Caco-2 (cell line): ENCODE measurements at regions not wholly inside any gene's neighbourhood (a gene's known extent, or its start where the extent isn't known, plus 50 kb on each side); places are given as distances from the start of the nearest gene placed in this dataset.

Experiments used
- BruUV-seq: library from RNA; stranded (reverse); fragments of 400-500 nt; replicated peaks from 2 replicates; lab custom pipeline; 2021; lab: Mats Ljungman, UMichigan
- CTCF ChIA-PET: fragments of 300-600 bp; sonication (Branson Sonifier 250); formaldehyde crosslinking; loops from one replicate; lab custom pipeline; 2022; ENCODE audit warnings: antibody characterized with exemption; lab: Charles Lee
- POLR2A ChIA-PET: fragments of 300-600 bp; sonication (Branson Sonifier 250); formaldehyde crosslinking; loops from one replicate; lab custom pipeline; 2022; ENCODE audit warnings: antibody characterized with exemption; lab: Charles Lee
- DNase-seq, 2 experiments: peaks; one replicate each; pipeline versions ENCODE4 v3.0.0 to v3.0.0-alpha.2; 2020 to 2022
- H3K27me3 ChIP-seq: replicated peaks from 2 replicates; pipeline ENCODE4 v1.6.0; 2011; ENCODE audit warnings: low read length; ENCODE audit not compliant: control insufficient read depth, insufficient read depth
- H3K36me3 ChIP-seq: 2 replicates; pipeline ENCODE4 v1.5.1; 2011; ENCODE audit warnings: low read length; ENCODE audit not compliant: control insufficient read depth, insufficient read depth
- H3K4me1 ChIP-seq: fragments of 250-450 bp; sonication (Bioruptor Pico); 2 replicates; pipeline ENCODE4 v1.5.1; 2020; ENCODE audit warnings: mild to moderate bottlenecking
- H3K4me3 ChIP-seq: 2 replicates; pipeline ENCODE4 v1.5.1; 2011; ENCODE audit warnings: low read depth, mild to moderate bottlenecking, control low read depth, low read length
- H3K9me3 ChIP-seq: fragments of 250-450 bp; sonication (Bioruptor Pico); 2 replicates; pipeline ENCODE4 v1.5.1; 2020; ENCODE audit warnings: mild to moderate bottlenecking, moderate library complexity
- H3K27ac Mint-ChIP-seq: one replicate; pipeline ENCODE4 v1.8.0; 2022; ENCODE audit warnings: mixed read lengths; ENCODE audit not compliant: unreplicated experiment
- H3K27me3 Mint-ChIP-seq: one replicate; pipeline ENCODE4 v1.8.0; 2022; ENCODE audit warnings: mixed read lengths; ENCODE audit not compliant: insufficient read depth, unreplicated experiment
- H3K36me3 Mint-ChIP-seq: one replicate; pipeline ENCODE4 v1.8.0; 2022; ENCODE audit warnings: mild to moderate bottlenecking, mixed read lengths; ENCODE audit not compliant: insufficient read depth, unreplicated experiment
- H3K4me1 Mint-ChIP-seq: one replicate; pipeline ENCODE4 v1.8.0; 2022; ENCODE audit warnings: low read depth, mixed read lengths; ENCODE audit not compliant: unreplicated experiment
- H3K4me3 Mint-ChIP-seq: one replicate; pipeline ENCODE4 v1.8.0; 2022; ENCODE audit warnings: mild to moderate bottlenecking, moderate library complexity, mixed read lengths; ENCODE audit not compliant: unreplicated experiment
- H3K9me3 Mint-ChIP-seq: one replicate; pipeline ENCODE4 v1.8.0; 2022; ENCODE audit warnings: mixed read lengths; ENCODE audit not compliant: unreplicated experiment
- CTCF ChIP-seq, 2 experiments: fragments of 200-600 bp in 1 of 2; IDR thresholded peaks; 1 replicate in 1 of 2; 2 replicates in 1 of 2; pipeline versions ENCODE4 v1.5.1 to v1.8.0; 2011 to 2022; ENCODE audit warnings: antibody characterized with exemption in 1 of 2, control low read depth in 1 of 2, inconsistent platforms in 1 of 2, low read depth in 1 of 2, low read length in 1 of 2, mild to moderate bottlenecking in 1 of 2, moderate library complexity in 1 of 2; ENCODE audit not compliant: insufficient read depth in 1 of 2, severe bottlenecking in 1 of 2, unreplicated experiment in 1 of 2
- intact Hi-C: fragments of 100-400 bp; cut with micrococcal nuclease; formaldehyde crosslinking; loops from one replicate; pipeline ENCODE4 v1.10.0; 2022; ENCODE audit not compliant: unreplicated experiment

- no peak for TF ChIP-seq CTCF (IDR thresholded peaks at IDR 0.05; ENCODE audit: insufficient read depth in 1 of 2, low read depth in 1 of 2, low read length in 1 of 2, severe bottlenecking in 1 of 2, unreplicated experiment in 1 of 2)
- no peaks in the 10 kb centered on the region for H3K36me3 ChIP-seq
- Mint-ChIP-seq H3K9me3 (no peaks in the 10 kb centered on the region), H3K27ac (no peak overlapping the region), H3K4me3 (no peak overlapping the region), H3K4me1 (peaks cover 3% of the 10 kb centered on the region), H3K36me3 (no peaks in the 10 kb centered on the region), H3K27me3 (no peaks in the 10 kb centered on the region)
- no peak for DNase-seq
- no peaks in the 10 kb centered on the region for H3K9me3 ChIP-seq
- no peaks in the 10 kb centered on the region for H3K27me3 ChIP-seq
- BruUV-seq: no TSS peak
- no peaks in the 10 kb centered on the region for H3K4me1 ChIP-seq
- H3K4me3 ChIP-seq: no peak overlapping the region
- POLR2A ChIA-PET: no interaction called here
- intact Hi-C loops: no loop called here
- CTCF ChIA-PET: no interaction called here
Observed at GRCh38 chr1:116268211-116268610, 104.8 kb upstream of the ATP1A1 start.

DNA sequence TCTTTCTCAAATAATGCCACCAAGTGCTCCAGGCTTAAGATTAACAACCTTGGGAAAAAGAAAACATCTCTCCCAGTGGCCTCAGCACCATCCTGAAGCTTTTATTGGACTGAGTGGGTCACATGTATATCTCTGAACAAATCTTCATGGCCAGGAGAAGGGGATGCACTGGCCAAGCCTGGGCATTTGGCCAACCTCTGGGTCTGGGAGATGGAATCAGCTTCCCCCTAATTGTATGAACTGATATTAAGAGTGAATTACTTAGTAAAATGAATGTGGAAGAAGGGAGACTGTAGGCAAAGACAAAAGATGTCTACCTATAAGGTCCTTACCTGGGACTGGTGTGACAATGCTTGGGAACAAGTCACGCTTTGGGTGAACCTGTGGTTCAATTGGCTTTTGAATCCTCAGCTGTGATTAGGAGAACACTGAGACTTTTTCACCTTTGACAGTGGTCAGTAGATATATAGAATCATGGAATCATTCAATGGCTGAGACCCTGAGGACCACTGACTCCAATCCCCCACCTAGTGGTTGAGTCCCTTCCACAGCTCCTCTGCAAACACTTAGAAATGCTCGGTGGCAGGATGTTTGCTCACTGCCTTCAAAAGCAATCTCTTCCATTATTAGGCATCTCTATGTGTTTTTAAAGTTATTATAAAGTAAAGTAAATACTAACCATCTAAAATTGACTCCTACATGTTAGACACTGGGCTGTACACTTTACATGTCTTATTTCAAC lies 102.6 kb upstream of the ATP1A1 start:
- no peak for DNase-seq
- no peak for TF ChIP-seq CTCF (IDR thresholded peaks at IDR 0.05; ENCODE audit: insufficient read depth in 1 of 2, low read depth in 1 of 2, low read length in 1 of 2, severe bottlenecking in 1 of 2, unreplicated experiment in 1 of 2)
- intact Hi-C loops: no loop called here
- no peaks in the 10 kb centered on the region for H3K36me3 ChIP-seq
- H3K4me1 Mint-ChIP-seq: peaks cover 11% of the 10 kb centered on the region
- H3K9me3 ChIP-seq: no peaks in the 10 kb centered on the region
- H3K4me3 Mint-ChIP-seq: no peak overlapping the region
- H3K27me3 ChIP-seq: no peaks in the 10 kb centered on the region
- H3K36me3 Mint-ChIP-seq: no peaks in the 10 kb centered on the region
- H3K4me1 ChIP-seq: no peaks in the 10 kb centered on the region
- H3K27me3 Mint-ChIP-seq: no peaks in the 10 kb centered on the region
- no peak overlapping the region for H3K27ac Mint-ChIP-seq
- no TSS peak for BruUV-seq
- no peaks in the 10 kb centered on the region for H3K9me3 Mint-ChIP-seq
- CTCF ChIA-PET: no interaction called here
- POLR2A ChIA-PET: no interaction called here
- H3K4me3 ChIP-seq: no peak overlapping the region

DNA sequence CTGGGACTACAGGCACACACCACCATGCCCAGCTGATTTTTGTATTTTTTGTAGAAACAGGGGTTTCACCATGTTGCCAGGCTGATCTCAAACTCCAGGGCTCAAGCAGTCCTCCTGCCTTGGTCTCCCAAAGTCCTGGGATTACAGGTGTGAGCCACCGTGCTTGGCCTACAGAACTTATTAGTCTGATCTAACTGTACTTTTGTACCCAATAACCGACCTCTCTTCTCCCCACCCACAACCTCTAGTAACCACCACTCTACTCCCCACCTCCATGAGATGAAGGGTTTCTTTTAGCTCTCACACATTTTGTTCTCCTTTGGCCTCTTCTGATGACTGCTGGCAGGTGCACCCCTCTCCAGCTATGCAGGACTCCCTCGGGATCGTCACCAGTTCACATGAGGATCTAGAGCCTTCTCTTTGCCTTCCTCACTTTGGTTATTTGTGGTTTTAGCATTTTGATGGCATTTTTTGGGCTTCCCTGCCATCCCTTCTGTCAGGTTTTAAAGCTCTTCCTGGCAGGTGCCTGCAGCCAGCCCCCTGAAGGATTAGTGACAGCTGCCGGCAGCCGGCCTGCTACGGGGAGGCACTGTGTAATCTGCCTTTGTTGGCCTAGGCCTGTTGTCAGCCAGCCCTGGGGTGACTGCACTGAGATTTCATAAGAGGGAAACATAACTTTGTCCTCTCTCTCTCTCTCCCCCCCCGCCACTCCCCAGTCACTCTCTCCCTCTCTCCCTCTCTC lies 99.8 kb upstream of the ATP1A1 start:
- H3K4me3 Mint-ChIP-seq: no peak overlapping the region
- peak in 1 of 2 experiments; percentile 3 for DNase-seq
- peaks cover 11% of the 10 kb centered on the region for H3K4me1 Mint-ChIP-seq
- no peaks in the 10 kb centered on the region for H3K27me3 ChIP-seq
- H3K27ac Mint-ChIP-seq: peak overlapping the region; percentile 37
- BruUV-seq: no TSS peak
- POLR2A ChIA-PET: no interaction called here
- no peaks in the 10 kb centered on the region for H3K9me3 ChIP-seq
- no peak overlapping the region for H3K4me3 ChIP-seq
- no peaks in the 10 kb centered on the region for H3K36me3 ChIP-seq
- no peaks in the 10 kb centered on the region for H3K27me3 Mint-ChIP-seq
- H3K36me3 Mint-ChIP-seq: no peaks in the 10 kb centered on the region
- TF ChIP-seq CTCF (IDR thresholded peaks at IDR 0.05; ENCODE audit: insufficient read depth in 1 of 2, low read depth in 1 of 2, low read length in 1 of 2, severe bottlenecking in 1 of 2, unreplicated experiment in 1 of 2): no peak
- intact Hi-C loops: no loop called here
- H3K9me3 Mint-ChIP-seq: no peaks in the 10 kb centered on the region
- CTCF ChIA-PET: no interaction called here
- H3K4me1 ChIP-seq: no peaks in the 10 kb centered on the region
